Nucleus accumbens (tissue), 56 donors: ENCODE measurements at regions not wholly inside any gene's neighbourhood (a gene's known extent, or its start where the extent isn't known, plus 50 kb on each side); places are given as distances from the start of the nearest gene placed in this dataset.
"Not testable (repeated sequence)": the region's sequence is repeated elsewhere in the genome, so short reads cannot be mapped to it uniquely, and the experiment has no call there.

Experiments
- DNase-seq, 56 donors: peaks; one replicate each; lab custom pipeline; 2025; lab: John Stamatoyannopoulos, UW

DNA sequence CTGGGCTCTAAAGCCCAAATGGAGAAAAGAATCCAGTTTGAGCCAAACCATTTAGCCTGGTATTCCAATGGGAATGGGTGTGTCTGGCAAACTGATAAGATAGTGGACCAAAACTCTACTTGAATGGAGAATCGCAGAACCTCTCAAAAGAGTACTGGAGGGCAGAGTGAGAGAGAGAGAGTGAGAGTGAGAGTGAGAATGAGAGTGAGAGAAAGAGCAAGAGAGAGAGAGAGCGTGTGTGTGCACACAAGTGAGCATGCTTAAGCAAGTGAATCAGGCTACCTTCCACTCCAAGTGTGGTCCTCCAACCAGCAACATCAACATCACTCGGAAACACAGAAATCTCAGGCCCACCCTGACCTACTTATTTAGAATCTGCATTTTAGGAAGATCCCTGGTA, 58.8 kb downstream of the UQCRFS1 start:
- DNase-seq: no peak

DNA sequence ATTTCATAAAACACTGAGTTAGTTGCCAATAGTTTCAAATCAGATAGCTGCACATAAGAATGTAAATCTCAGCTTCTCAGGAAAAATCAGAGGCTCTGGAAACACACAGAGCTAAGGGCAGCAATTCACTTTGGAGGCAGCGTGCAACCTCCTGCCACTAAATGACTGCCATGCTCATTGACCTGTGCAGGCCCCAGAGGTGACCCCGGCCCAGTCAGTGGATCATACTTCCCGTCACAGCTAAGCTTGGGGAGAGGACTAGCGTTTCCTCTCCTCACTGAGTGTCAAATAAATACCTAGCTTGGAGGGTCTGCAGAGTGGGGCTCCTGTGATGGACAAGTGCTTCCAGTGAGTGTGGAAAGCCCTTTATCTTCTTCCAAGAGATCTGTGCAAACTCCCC, 67.2 kb downstream of the UQCRFS1 start:
- DNase-seq: no peak

DNA sequence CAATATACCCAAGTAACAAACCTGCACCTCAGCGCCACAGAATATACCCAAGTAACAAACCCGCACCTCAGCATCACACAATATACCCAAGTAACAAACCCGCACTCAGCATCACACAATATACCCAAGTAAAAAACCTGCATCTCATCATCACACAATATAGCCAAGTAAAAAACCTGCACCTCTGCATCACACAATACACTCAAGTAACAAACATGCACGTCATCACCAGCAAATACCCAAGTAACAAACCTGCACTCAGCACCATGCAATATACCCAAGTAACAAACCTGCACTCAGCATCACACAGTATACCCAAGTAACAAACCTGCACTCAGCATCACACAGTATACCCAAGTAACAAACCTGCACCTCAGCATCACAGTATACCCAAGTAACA, 69.8 kb downstream of the UQCRFS1 start:
- DNase-seq: no peak

DNA sequence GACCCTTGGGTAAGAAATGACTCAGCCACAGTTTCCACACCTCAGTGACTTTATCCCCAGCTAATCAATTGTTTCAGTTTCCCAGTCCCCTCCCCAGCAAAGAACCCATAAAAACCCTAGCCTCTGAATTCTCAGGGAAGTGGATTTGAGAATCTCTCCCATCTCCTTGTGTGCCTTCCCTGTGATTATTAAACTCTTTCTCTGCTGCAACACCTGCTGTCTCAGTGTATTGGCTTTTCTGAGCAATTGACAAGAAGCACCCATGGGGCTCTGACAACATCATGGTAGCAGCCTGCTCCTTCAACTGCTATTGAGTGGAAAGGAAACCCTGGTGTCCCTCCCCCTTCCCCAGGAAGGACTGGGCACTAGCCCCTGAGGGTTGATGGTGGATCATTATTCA, 73.7 kb downstream of the UQCRFS1 start:
- DNase-seq: no peak

DNA sequence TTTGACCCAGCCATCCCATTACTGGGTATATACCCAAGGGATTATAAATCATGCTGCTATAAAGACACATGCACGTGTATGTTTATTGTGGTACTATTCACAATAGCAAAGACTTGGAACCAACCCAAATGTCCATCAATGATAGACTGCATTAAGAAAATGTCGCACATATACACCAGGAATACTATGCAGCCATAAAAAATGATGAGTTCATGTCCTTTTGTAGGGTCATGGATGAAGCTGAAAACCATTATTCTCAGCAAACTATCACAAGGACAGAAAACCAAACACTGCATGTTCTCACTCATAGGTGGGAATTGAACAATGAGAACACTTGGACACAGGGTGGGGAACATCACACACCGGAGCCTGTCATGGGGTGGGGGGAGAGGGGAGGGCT, 74.7 kb downstream of the UQCRFS1 start:
- DNase-seq: not testable (repeated sequence)

DNA sequence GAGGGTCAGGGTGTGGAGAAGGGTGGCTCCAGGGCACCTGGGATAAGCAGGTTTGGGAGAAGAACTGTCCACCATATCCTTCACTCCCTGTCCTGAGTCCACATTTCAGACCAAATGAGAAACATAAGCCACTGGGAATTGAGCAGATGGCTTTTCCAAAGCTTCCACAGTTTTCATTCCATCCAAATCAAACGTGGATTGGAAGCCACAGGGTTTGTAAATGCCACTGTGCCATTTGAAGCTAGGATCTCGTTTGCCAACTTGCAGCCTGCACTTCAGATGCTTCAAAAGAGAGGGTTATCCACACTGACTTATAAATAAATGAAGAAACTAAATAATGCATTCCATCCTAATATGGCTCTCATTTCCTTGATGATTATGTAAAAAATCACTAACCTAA, 81.5 kb downstream of the UQCRFS1 start:
- DNase-seq: no peak

DNA sequence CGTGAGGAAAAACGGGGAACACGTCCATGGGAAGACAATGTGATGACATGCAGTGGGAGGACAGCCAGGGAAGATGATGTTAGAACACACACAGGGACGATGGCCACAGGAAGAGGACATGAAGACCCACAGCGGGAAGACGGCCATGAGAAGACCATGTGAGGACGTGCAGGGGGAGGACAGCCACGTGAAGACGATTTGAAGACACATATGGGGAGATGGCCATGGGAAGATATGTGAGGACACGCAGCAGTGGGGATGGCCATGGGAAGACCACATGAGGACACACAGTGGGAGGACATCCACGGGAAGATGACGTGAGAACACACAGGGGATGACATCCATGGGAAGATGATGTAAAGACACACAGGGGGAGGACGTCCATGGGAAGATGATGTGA, 83.8 kb downstream of the UQCRFS1 start:
- DNase-seq: no peak

DNA sequence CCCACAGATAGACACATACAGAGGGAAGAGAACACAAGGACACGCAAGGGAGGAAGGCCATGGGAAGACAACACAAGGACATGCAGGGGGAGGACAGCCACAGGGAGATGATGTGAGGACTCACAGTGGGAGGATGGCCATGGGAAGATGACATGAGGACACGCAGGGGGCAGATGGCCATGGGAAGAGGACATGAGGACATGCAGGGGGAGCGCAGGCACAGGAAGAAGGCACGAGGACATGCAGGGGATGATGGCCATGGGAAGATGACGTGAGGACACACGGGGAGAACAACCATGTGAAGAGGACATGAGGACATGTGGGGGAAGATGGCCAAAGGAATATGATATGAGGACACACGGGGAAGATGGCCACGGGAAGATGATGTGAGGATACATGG, 84.7 kb downstream of the UQCRFS1 start:
- DNase-seq: no peak

DNA sequence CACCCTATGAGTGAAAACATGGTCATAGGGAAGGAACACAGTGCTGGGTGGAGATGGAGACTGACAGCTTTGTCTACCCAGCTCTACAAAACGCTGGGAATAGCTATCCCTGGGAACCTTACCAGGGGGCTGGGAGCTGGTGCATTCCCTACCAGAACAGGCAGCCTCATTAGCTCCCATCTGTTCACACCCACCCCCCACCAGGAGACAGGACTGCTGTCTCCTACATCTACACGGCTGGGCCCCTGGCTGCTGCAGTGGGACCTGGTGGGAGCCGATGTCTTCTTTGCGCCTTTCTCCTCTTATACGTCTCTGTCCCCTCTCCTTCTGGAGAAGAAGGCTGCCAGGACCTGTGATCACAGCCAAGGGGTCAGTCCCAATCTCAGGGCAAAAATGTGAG, 90.8 kb downstream of the UQCRFS1 start:
- DNase-seq: no peak

DNA sequence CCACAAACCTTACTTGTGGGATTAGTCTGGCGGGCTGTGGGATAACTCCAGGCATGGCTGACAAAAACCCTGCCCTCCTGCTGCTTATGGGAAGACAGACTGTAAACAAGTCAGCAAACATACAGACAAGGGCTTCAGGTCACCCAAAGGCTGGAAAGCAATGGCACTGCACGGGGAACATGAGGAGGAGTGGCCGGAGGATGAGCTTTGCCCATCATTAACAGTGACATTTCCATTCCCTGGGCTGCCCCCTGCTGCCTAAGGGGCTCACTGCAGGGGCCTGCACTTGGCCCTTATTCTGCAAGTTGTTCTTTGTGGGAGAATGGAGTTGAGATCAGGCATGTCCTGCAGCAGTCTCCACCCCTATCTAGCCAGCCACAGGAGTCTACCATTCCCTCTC, 91.3 kb downstream of the UQCRFS1 start:
- peak in 5 of 56 donors; percentile 2 to 11 (median 6) for DNase-seq

DNA sequence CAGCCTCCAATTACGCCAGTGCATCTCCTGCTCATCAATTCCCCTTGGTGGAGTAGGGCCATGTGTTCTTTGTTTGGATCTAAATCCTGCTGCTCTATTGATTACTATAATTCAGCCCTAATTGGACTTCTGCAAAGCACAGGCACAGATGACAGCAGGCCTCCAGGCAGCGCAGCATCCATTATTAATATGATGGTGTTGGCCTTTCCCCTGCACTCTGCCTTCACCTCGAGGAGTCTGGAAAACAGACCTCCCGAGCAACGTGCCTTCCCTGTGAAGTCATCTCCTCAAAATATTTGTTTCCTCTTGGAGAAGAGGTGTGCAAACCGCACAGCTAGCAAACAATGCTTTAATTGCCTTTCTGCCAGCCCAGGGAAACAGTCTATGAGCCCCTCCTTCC, 92.5 kb downstream of the UQCRFS1 start:
- DNase-seq: no peak

DNA sequence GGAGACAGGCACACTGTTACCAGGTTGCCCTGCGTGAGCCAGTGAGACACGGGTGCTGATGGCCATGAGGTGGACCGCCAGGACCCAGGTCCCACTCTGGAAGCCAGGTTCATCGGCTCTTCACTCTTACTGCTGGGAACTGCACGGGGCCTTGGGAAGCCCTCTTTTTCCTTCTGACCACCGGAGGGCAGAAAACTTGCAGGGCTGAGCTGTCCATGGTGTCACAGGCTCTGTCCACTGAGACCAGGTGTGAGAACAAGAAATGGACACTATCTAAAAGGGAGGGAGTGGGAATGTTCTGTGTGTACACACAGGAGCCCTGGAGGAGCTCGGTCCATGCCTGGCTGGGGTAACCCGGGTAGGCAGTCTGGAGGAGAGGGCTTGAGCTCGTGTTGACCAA, 93.4 kb downstream of the UQCRFS1 start:
- DNase-seq: no peak

DNA sequence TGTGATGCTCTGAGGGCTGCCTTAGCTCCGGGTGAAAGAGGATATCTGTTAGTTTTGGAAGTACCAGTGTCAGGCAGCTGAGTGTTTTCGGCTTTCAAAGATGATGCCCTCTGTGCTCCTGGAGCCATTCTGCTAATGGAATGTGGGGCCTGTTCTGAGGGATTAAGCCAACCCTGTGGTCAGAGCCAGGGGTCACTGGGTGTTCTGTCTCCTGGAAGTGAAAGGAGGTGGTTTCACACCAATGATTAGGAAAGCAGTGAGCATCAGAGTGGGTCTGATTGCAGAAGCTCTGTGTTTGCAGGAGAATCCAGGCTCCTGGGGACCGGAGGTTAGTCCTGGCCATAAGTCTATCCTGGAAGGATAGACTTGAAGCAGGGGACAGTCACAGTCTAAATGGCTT, 94.6 kb downstream of the UQCRFS1 start:
- no peak for DNase-seq

DNA sequence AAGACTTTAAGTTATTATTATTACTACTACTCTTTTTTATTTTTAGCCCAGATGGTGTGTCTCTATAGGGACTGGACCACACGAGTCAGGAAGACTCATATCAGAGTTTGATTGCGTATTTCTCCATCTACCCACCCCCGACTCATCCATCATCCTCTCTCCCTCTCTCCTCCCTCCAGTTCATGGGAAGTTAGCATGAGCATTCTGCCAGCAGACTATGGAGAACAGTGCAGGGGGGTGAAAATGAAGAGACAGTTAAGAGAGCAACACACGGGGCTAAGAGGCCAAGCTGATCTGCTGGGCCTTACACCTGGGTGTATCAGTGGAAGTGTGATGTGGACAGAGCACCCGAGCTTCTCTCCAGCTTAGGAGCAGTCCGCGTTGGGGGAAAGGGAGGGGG, 95.0 kb downstream of the UQCRFS1 start:
- DNase-seq: no peak

DNA sequence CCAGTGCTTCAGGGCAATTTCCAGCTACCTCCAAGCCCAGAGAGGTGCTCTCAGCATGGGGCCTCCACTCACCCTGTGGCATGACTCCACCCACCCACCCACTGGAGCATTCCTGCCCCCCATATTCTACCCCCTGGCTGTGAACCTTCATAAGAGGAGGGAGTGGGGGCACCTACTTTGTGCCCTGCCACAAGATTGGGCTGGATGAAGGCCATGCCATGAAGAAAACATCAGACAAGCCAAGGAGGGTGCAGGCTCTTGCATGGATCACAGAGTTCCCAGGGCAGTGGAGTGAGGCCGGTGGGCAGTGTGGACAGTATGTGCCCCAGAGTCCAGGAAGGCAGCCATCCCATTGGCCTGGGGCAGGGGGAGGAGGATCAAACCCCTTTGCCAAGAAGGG, 97.8 kb downstream of the UQCRFS1 start:
- DNase-seq: no peak

DNA sequence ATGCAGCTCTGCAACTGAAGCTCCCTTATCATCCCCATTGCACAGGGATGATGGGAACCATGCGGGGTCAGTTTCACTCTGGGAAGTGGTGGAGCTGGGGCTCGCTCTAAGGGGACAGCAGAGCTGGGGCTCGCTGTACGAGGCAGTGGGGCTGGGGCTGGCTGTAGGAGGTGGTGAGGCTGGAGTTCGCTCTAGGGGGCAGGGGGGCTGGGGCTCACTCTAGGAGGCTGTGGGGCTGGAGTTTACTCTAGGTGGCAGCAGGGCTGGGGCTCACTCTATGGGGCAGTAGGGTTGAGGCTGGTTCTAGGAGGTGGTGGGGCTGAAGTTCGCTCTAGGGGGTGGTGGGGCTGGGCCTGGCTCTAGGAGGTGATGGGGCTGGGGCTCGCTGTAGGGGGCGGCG, 99.1 kb downstream of the UQCRFS1 start:
- DNase-seq: no peak

DNA sequence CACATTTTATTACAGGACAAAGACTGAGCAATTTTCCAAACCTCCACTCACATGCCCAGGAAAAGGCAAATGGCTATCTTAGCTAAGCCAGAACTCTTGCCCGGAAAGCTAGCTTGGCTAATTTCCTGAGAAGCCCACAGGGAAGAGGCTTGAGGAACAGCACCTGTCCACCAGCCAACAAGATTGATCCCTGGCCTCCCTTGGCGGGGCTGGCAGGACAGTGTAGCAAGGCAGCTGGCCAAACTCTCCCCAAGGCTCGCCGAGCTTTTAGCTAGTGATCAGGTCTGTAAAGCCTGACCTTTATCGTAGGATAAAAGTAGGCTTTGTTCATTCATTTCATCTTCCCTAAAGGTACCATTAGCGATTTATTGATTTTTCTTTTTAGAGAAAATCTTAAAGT, 101.4 kb downstream of the UQCRFS1 start:
- DNase-seq: no peak

DNA sequence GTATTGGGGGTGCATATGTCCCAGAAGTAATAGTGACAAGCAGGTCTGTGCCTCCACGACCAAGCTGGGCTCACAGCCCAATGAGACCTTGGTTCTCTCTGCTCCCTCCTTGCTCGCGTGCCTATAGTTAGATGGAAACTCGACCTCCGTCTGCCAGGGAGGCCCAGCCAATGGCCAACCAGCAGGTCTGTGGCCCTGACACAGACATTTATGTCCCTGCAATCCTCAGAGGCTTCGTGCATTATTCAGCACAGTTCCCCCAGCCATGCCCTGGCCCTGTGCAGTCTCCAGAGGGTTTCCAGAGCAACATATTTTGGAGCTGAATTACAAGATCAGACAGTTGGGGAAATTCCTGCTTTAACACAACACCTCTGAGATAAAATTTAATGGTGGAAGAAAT, 105.1 kb downstream of the UQCRFS1 start:
- DNase-seq: no peak

DNA sequence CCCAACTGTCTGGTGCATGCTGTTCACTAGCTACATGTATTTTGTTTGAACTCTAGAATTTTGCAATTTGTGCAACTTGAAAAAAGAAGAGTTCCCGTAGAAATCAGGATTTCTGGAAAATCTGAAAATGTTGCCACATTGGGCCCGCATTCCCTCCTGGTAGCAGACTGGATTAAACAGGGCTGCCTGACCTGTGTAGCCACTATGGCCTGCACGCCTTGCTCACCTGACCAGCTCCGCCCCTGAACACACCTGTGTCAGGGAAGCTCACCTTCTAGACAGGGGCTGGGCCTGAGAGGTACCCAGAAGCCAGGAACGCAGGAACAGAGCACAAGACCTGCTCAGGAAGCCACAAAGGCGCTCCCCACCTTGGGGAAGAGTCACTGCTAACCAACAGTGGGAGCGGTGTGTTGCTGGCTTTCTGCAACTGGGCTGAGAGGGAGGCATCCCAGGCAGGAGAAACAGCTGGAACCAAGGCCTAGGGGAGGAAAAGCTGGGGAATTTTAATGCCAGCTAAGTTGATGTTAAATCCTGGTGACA, 106.5 kb downstream of the UQCRFS1 start:
- no peak for DNase-seq

DNA sequence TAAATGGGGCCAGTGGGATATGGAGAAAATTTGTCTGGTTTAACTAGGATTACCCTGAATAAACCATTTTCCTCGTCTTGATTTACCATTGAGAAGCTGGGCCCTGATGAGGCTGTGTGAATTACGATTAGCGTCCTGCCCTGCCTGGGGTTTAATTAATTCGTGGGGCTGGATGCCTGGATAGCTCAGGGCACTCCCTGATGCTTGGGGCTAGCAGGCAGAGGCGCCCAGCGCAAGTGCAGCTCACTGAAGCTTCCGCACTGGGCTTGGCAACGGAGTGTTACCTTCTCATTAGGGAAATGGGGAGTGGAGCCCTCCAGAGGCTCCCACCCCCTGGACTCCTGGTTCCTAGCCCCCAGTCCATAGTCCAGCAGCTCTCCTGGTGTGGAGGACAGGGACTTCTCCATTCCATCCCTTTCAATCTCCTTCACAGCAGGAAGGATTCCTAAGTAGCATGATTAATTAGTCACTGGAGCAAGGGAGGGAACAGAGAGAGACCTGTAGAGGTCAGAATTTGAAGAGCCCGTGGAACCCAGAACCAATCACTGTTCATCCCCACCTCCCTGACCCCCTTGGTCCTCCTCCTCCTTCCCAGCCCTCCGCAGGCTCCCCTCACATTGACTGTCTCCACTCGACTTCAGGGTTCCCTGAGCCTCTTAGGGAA, 107.2 kb downstream of the UQCRFS1 start:
- no peak for DNase-seq

DNA sequence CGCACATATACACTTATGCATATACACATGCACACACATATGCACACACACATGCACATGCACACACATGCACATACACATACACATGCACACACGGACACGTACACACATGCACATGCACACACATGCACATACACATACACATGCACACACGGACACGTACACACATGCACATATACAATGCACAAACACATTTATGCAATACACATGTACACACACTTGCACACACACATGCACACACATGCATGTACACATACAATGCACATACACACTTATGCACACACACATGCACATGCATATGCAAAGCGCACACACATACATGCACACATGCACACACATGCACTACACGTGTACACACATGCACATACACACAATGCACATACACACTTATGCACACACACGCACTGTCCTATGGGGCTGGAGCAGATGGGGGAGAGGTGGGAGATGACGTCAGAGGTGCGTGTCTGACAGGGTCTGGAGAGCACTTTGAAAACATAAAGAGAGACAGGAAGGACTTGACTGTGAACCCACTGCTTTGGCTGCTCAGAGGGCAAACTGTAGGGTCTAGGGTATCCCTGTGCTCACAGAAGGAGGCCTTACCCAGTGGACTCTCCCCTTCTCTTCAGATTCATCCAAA, 108.2 kb downstream of the UQCRFS1 start:
- no peak for DNase-seq

DNA sequence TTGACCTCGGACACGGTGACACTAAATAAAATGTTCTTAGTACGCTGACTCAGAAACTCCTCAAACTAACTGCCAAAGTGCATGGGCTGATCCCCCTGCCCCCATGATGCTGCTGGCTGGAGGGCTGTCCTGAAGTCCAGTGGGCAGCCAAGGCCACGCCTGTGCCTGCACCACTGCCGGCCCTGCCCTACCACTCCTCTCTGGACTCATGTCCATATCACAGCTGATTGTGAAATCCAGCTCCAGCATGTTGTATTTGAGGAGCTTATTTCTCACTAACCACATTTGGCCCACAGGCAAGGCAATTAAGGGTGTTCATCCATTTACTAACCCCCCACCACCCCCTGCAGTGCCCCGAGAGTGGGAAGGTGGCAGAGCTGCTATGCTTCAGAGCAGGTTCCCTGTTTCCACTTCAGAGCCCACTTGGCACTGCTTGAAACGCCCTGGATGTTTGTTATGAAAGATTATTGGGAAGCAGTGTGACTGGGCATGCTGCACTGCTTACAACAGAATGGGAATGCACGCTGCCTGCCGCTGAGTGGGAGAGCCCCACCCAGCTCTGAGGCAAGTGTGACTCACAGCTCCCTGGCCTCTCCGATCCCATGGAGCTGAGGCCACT, 114.0 kb downstream of the UQCRFS1 start:
- DNase-seq: peak in 18 of 56 donors; percentile 4 to 49 (median 26)
